ENCODE measurements at regions not wholly inside any gene's neighbourhood (a gene's known extent, or its start where the extent isn't known, plus 50 kb on each side); places are given as distances from the start of the nearest gene placed in this dataset.

GRCh38 chr18:45228796-45229388 is 386.4 kb upstream of the SLC14A2 start (continued):
- TF ChIP-seq E2F2 (CRISPR knock-in tag; IDR thresholded peaks at IDR 0.05; ENCODE audit: borderline replicate concordance) (no peak), HHEX (CRISPR knock-in tag; IDR thresholded peaks at IDR 0.05) (no peak), FOXP1 (IDR thresholded peaks at IDR 0.05) (no peak), FOXP1 (CRISPR knock-in tag; IDR thresholded peaks at IDR 0.05) (no peak)

GRCh38 chr18:45231617-45232016 is 383.7 kb upstream of the SLC14A2 start:
- CTCF ChIA-PET (ENCODE audit: low intra/inter-chr PET ratio, low total read pairs): no interaction called here
- Histone ChIP-seq H3K36me3 (replicated peaks in 1 of 2; ENCODE audit: control insufficient read depth in 1 of 2, insufficient read depth in 2 of 2, low read length in 2 of 2) (no peaks in the 10 kb centered on the region), H3K79me2 (ENCODE audit: insufficient read depth, low read length) (no peaks in the 10 kb centered on the region), H3K4me3 (replicated peaks in 1 of 3; ENCODE audit: insufficient read depth in 1 of 3, low read depth in 2 of 3, low read length in 3 of 3) (no peak overlapping the region), H3K9ac (ENCODE audit: insufficient read depth, low read depth, low read length) (no peak overlapping the region), H3K4me1 (ENCODE audit: insufficient read depth, low read length) (no peaks in the 10 kb centered on the region), H3K4me2 (ENCODE audit: low read depth, low read length) (no peak overlapping the region), H3K27ac (ENCODE audit: extremely low read length, insufficient read depth, low read length) (no peak overlapping the region), H3K27me3 (ENCODE audit: control insufficient read depth in 1 of 2, insufficient read depth in 2 of 2, low read length in 2 of 2) (no peaks in the 10 kb centered on the region), H2AFZ (ENCODE audit: low read length) (no peak overlapping the region), H3K9me3 (ENCODE audit: low read length) (peaks cover 2% of the 10 kb centered on the region; the same call in 1 of the 2 replicates), H4K20me1 (ENCODE audit: insufficient read depth, low read length) (no peaks in the 10 kb centered on the region)
- BruUV-seq (replicated peaks): no TSS peak
- TF ChIP-seq HOXA3 (CRISPR knock-in tag; IDR thresholded peaks at IDR 0.05) (no peak), HINFP (CRISPR knock-in tag; IDR thresholded peaks at IDR 0.05; ENCODE audit: low read depth) (no peak), FOSL1 (CRISPR knock-in tag; IDR thresholded peaks at IDR 0.05; ENCODE audit: borderline replicate concordance) (no peak), MAFG (CRISPR knock-in tag; IDR thresholded peaks at IDR 0.05) (no peak), JUNB (CRISPR knock-in tag; IDR thresholded peaks at IDR 0.05; ENCODE audit: borderline replicate concordance) (no peak), ZC3H4 (CRISPR knock-in tag; IDR thresholded peaks at IDR 0.05; ENCODE audit: borderline replicate concordance) (no peak), HMGXB3 (CRISPR knock-in tag; IDR thresholded peaks at IDR 0.05; ENCODE audit: borderline replicate concordance) (no peak)
- WGBS (ENCODE audit: low lambda C conversion rate): 39% methylated on average over 1 of the region's 1 CpG
- DNase-seq (ENCODE audit: low spot score) (no peak), FAIRE-seq (no peak), ATAC-seq (no peak)
- in situ Hi-C loops (cut with HindIII; ENCODE audit: extremely low pct_ligation_motif_present, low pct_unique_long_range_greater_than_20kb): no loop called here
- POLR2A ChIA-PET: no interaction called here
- intact Hi-C loops (cut with micrococcal nuclease; ENCODE audit: unreplicated experiment): no loop called here
